ENCODE measurements at regions not wholly inside any gene's neighbourhood (a gene's known extent, or its start where the extent isn't known, plus 50 kb on each side); places are given as distances from the start of the nearest gene placed in this dataset.

GRCh38 chr3:106217745-106218144 lies 348.9 kb upstream of the CBLB start:
- no peak for DNase-seq (ENCODE audit: low read depth)

GRCh38 chr3:106227068-106227467 lies 358.3 kb upstream of the CBLB start:
- DNase-seq (ENCODE audit: low read depth), result no peak

- DNase-seq (ENCODE audit: low read depth), result no peak
These were observed 359.5 kb upstream of the CBLB start for GRCh38 chr3:106228271-106228670.

- no peak for DNase-seq (ENCODE audit: low read depth)
These were observed 360.9 kb upstream of the CBLB start for GRCh38 chr3:106229495-106230278.

GRCh38 chr3:106231086-106231485 lies 362.3 kb upstream of the CBLB start:
- no peak for DNase-seq (ENCODE audit: low read depth)

- DNase-seq (ENCODE audit: low read depth), result no peak
These were observed 364.1 kb upstream of the CBLB start for GRCh38 chr3:106232956-106233355.

GRCh38 chr3:106239195-106239697 lies 370.4 kb upstream of the CBLB start:
- DNase-seq (ENCODE audit: low read depth), result no peak

- DNase-seq (ENCODE audit: low read depth), result no peak
These were observed 372.8 kb upstream of the CBLB start for GRCh38 chr3:106241593-106241992.

GRCh38 chr3:106242781-106243180 lies 374.0 kb upstream of the CBLB start:
- no peak for DNase-seq (ENCODE audit: low read depth)

- DNase-seq (ENCODE audit: low read depth), result no peak
These were observed 376.6 kb upstream of the CBLB start for GRCh38 chr3:106245400-106245799.

GRCh38 chr3:106247902-106248684 lies 379.3 kb upstream of the CBLB start:
- no peak for DNase-seq (ENCODE audit: low read depth)

GRCh38 chr3:106249159-106249558 lies 380.3 kb upstream of the CBLB start:
- DNase-seq (ENCODE audit: low read depth), result no peak

GRCh38 chr3:106249981-106250380 lies 381.2 kb upstream of the CBLB start:
- DNase-seq (ENCODE audit: low read depth), result no peak

GRCh38 chr3:106251160-106251892 lies 382.5 kb upstream of the CBLB start:
- DNase-seq (ENCODE audit: low read depth), result no peak

- DNase-seq (ENCODE audit: low read depth), result no peak
These were observed 387.0 kb upstream of the CBLB start for GRCh38 chr3:106255870-106256248.

- no peak for DNase-seq (ENCODE audit: low read depth)
These were observed 387.6 kb upstream of the CBLB start for GRCh38 chr3:106256249-106256957.

GRCh38 chr3:106257172-106257571 lies 388.4 kb upstream of the CBLB start:
- DNase-seq (ENCODE audit: low read depth), result no peak

- DNase-seq (ENCODE audit: low read depth), result no peak
These were observed 392.6 kb upstream of the CBLB start for GRCh38 chr3:106261396-106261795.

GRCh38 chr3:106261915-106262683 lies 393.3 kb upstream of the CBLB start:
- no peak for DNase-seq (ENCODE audit: low read depth)

GRCh38 chr3:106263011-106263410 lies 394.2 kb upstream of the CBLB start:
- DNase-seq (ENCODE audit: low read depth), result no peak

GRCh38 chr3:106263546-106263945 lies 394.7 kb upstream of the CBLB start:
- no peak for DNase-seq (ENCODE audit: low read depth)

Data from T-helper 22 cell (primary cell).